ENCODE measurements at regions not wholly inside any gene's neighbourhood (a gene's known extent, or its start where the extent isn't known, plus 50 kb on each side); places are given as distances from the start of the nearest gene placed in this dataset.

DNA sequence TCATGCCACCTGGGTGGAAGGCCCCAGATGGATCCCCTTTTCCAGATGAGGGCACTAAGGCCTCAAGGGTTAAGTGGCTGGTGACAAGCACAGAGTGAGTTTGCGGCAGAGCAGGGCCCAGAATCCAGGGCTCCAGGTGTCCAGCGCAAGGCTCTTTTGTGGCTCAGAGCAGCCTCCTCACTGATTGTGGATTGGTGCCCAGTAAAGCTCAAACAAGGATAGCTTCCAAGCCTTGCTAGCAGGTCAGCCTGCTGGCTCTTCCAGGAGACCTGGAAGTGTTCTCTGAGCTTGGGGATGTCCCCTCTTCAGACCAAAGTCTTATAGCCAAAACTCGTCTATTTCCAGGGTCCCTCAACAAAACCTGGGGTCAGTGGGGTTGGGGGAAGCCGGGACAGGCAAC lies 167.6 kb upstream of the SYT13 start:
- TF ChIP-seq, protein P1, sequence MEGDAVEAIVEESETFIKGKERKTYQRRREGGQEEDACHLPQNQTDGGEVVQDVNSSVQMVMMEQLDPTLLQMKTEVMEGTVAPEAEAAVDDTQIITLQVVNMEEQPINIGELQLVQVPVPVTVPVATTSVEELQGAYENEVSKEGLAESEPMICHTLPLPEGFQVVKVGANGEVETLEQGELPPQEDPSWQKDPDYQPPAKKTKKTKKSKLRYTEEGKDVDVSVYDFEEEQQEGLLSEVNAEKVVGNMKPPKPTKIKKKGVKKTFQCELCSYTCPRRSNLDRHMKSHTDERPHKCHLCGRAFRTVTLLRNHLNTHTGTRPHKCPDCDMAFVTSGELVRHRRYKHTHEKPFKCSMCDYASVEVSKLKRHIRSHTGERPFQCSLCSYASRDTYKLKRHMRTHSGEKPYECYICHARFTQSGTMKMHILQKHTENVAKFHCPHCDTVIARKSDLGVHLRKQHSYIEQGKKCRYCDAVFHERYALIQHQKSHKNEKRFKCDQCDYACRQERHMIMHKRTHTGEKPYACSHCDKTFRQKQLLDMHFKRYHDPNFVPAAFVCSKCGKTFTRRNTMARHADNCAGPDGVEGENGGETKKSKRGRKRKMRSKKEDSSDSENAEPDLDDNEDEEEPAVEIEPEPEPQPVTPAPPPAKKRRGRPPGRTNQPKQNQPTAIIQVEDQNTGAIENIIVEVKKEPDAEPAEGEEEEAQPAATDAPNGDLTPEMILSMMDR (IDR thresholded peaks at IDR 0.05; ENCODE audit: insufficient read depth in 1 of 2, low read depth in 1 of 2, low read length in 1 of 2, severe bottlenecking in 1 of 2, unreplicated experiment in 1 of 2) = no peak
- Mint-ChIP-seq H3K4me1 (ENCODE audit: low read depth, unreplicated experiment) (no peaks in the 10 kb centered on the region), H3K27me3 (ENCODE audit: insufficient read depth, unreplicated experiment) (peaks cover 27% of the 10 kb centered on the region), H3K36me3 (ENCODE audit: insufficient read depth, unreplicated experiment) (no peaks in the 10 kb centered on the region), H3K9me3 (ENCODE audit: unreplicated experiment) (no peaks in the 10 kb centered on the region), H3K4me3 (ENCODE audit: unreplicated experiment) (no peak overlapping the region), H3K27ac (ENCODE audit: unreplicated experiment) (no peak overlapping the region)
- no peak for DNase-seq
- ChIA-PET CTCF (no interaction called here), POLR2A (no interaction called here)
- H3K4me3 ChIP-seq (ENCODE audit: low read depth, low read length) = no peak overlapping the region
- peaks cover 1% of the 10 kb centered on the region; the same call in 1 of the 2 replicates for H3K27me3 ChIP-seq (replicated peaks; ENCODE audit: control insufficient read depth, insufficient read depth, low read length)
- no peaks in the 10 kb centered on the region for H3K36me3 ChIP-seq (ENCODE audit: control insufficient read depth, insufficient read depth, low read length)
- no peaks in the 10 kb centered on the region for H3K4me1 ChIP-seq
- intact Hi-C loops (cut with micrococcal nuclease; ENCODE audit: unreplicated experiment) = no loop called here
- no peaks in the 10 kb centered on the region for H3K9me3 ChIP-seq
- no TSS peak for BruUV-seq (replicated peaks)

DNA sequence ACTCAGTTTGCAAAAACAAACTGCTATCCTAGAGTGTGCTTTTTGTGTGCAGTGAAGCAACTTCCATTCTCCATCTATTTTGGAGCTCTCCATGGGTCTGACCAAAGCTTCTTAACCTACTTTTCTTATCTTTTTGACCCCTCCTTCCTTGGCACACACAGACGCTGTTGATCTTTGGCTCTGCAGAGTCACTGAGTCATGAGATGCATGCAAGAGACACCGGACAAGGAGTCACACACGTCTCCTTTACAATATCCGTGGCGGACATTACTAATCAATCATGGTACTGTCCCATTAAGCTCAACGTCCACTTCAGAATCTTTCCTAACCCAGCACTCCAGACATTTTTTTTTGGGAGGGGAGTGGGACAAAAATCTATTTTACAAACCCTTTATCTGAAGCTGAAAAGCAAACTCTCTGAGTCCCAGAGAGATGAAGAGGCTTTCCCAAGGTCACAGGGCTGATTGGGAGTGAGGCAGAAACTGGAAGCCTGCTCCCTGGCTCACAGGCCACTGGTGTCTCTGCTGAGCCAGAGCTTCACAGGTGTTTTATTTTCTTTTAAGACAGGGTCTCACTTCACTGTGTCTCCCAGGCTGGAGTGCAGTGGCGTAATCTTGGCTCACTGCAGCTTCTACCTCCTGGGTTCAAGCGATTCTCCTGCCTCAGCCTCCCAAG lies 165.8 kb upstream of the SYT13 start:
- Mint-ChIP-seq H3K36me3 (ENCODE audit: insufficient read depth, unreplicated experiment) (no peaks in the 10 kb centered on the region), H3K4me1 (ENCODE audit: low read depth, unreplicated experiment) (no peaks in the 10 kb centered on the region), H3K4me3 (ENCODE audit: unreplicated experiment) (no peak overlapping the region), H3K9me3 (ENCODE audit: unreplicated experiment) (no peaks in the 10 kb centered on the region), H3K27ac (ENCODE audit: unreplicated experiment) (no peak overlapping the region), H3K27me3 (ENCODE audit: insufficient read depth, unreplicated experiment) (peaks cover 25% of the 10 kb centered on the region)
- ChIA-PET POLR2A (no interaction called here), CTCF (no interaction called here)
- TF ChIP-seq, protein P1 (IDR thresholded peaks at IDR 0.05; ENCODE audit: insufficient read depth in 1 of 2, low read depth in 1 of 2, low read length in 1 of 2, severe bottlenecking in 1 of 2, unreplicated experiment in 1 of 2) = no peak
- Histone ChIP-seq H3K4me1 (no peaks in the 10 kb centered on the region), H3K9me3 (no peaks in the 10 kb centered on the region), H3K4me3 (ENCODE audit: low read depth, low read length) (no peak overlapping the region), H3K27me3 (replicated peaks; ENCODE audit: control insufficient read depth, insufficient read depth, low read length) (no peaks in the 10 kb centered on the region; the same call in 1 of the 2 replicates), H3K36me3 (ENCODE audit: control insufficient read depth, insufficient read depth, low read length) (no peaks in the 10 kb centered on the region)
- BruUV-seq (replicated peaks) = no TSS peak
- intact Hi-C loops (cut with micrococcal nuclease; ENCODE audit: unreplicated experiment) = no loop called here
- no peak for DNase-seq

DNA sequence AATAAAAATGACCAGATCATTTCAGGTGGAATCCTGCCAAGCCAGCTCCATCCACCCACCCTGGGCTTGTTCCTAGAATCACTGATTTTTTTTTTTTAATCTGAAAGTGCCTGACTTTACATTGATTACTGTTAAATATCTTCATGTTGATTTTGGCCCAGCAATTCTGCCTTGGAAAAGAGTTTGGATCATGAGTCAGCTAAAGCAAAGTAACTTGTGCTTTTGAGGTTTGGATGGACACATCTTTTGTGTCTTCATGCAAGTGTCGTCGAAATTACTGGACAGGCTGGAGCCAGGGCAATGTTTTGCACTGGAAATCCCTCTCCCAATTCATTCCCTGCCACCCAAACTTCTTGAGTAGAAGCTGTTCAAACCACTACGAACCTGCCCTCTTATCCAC lies 164.0 kb upstream of the SYT13 start:
- TF ChIP-seq, protein P1 (IDR thresholded peaks at IDR 0.05; ENCODE audit: insufficient read depth in 1 of 2, low read depth in 1 of 2, low read length in 1 of 2, severe bottlenecking in 1 of 2, unreplicated experiment in 1 of 2) = no peak
- intact Hi-C loops (cut with micrococcal nuclease; ENCODE audit: unreplicated experiment) = no loop called here
- BruUV-seq (replicated peaks) = no TSS peak
- H3K4me3 Mint-ChIP-seq (ENCODE audit: unreplicated experiment) = no peak overlapping the region
- H3K4me1 ChIP-seq = no peaks in the 10 kb centered on the region
- H3K4me1 Mint-ChIP-seq (ENCODE audit: low read depth, unreplicated experiment) = no peaks in the 10 kb centered on the region
- H3K27ac Mint-ChIP-seq (ENCODE audit: unreplicated experiment) = no peak overlapping the region
- H3K27me3 ChIP-seq (replicated peaks; ENCODE audit: control insufficient read depth, insufficient read depth, low read length) = no peaks in the 10 kb centered on the region; the same call in 1 of the 2 replicates
- DNase-seq = no peak
- H3K9me3 Mint-ChIP-seq (ENCODE audit: unreplicated experiment) = no peaks in the 10 kb centered on the region
- no peak overlapping the region for H3K4me3 ChIP-seq (ENCODE audit: low read depth, low read length)
- POLR2A ChIA-PET = no interaction called here
- H3K9me3 ChIP-seq = no peaks in the 10 kb centered on the region
- no peaks in the 10 kb centered on the region for H3K36me3 ChIP-seq (ENCODE audit: control insufficient read depth, insufficient read depth, low read length)
- H3K36me3 Mint-ChIP-seq (ENCODE audit: insufficient read depth, unreplicated experiment) = no peaks in the 10 kb centered on the region
- H3K27me3 Mint-ChIP-seq (ENCODE audit: insufficient read depth, unreplicated experiment) = peaks cover 23% of the 10 kb centered on the region
- CTCF ChIA-PET = no interaction called here

Data from Caco-2 (cell line).